ENCODE measurements at regions not wholly inside any gene's neighbourhood (a gene's known extent, or its start where the extent isn't known, plus 50 kb on each side); places are given as distances from the start of the nearest gene placed in this dataset.

DNA sequence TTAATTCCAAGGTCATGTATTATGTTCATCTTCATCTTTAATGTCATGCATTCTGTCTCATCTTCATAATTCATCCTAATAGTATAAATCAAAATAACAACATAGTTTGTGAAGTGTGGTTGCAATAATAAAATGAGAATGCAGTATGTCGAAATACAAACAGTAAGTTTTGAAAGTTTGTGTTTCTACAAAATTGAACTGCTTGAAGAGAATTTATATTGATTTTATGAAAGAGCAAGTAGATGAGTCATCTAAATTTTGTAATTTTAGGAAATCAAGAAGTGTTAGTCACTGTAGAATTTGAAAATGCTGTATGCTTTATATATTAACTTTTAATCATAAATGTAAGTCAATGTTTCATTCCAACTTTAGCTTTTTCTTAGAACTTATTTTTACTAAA, 190.5 kb upstream of the PPP1R3A start:
- TF ChIP-seq POLR2AphosphoS5 (IDR thresholded peaks at IDR 0.05; ENCODE audit: low read depth, low read length) (no peak), CTCF (IDR thresholded peaks at IDR 0.05 in 2 of 3, conservative IDR thresholded peaks at IDR 0.05 in 1 of 3; ENCODE audit: borderline replicate concordance in 1 of 3, insufficient read depth in 1 of 3, low read depth in 2 of 3, low read length in 2 of 3) (no peak), YY1 (IDR thresholded peaks at IDR 0.05; ENCODE audit: extremely low read depth, insufficient replicate concordance, low read depth, low read length) (no peak), EZH2phosphoT487 (IDR thresholded peaks at IDR 0.05; ENCODE audit: borderline replicate concordance) (no peak), ATF3 (IDR thresholded peaks at IDR 0.05) (no peak), POLR2A (IDR thresholded peaks at IDR 0.05; ENCODE audit: borderline replicate concordance, extremely low read depth, insufficient read depth, insufficient read length) (no peak), MAX (IDR thresholded peaks at IDR 0.05) (no peak), SRF (IDR thresholded peaks at IDR 0.05; ENCODE audit: low read depth) (no peak), RAD21 (IDR thresholded peaks at IDR 0.05; ENCODE audit: low read depth) (no peak)

All from HCT116 (cell line).